Panc1 (cell line): ENCODE measurements at regions not wholly inside any gene's neighbourhood (a gene's known extent, or its start where the extent isn't known, plus 50 kb on each side); places are given as distances from the start of the nearest gene placed in this dataset.

Source experiments
- ATAC-seq: fragments of 200-7000 bp; cut with Tn5 transposase; 2 replicates; pipeline ENCODE4 v1.9.1; 2020; ENCODE audit warnings: mild to moderate bottlenecking, moderate library complexity
- BruUV-seq: library from RNA; stranded (reverse); fragments of 400-500 nt; replicated peaks from 2 replicates; lab custom pipeline; 2021; lab: Mats Ljungman, UMichigan
- CTCF ChIA-PET: fragments of 300-600 bp; sonication (Branson Sonifier 250); formaldehyde crosslinking; loops from one replicate; lab custom pipeline; 2022; ENCODE audit warnings: antibody characterized with exemption; lab: Charles Lee
- POLR2A ChIA-PET: fragments of 300-600 bp; sonication (Branson Sonifier 250); formaldehyde crosslinking; loops from one replicate; lab custom pipeline; 2022; ENCODE audit warnings: antibody characterized with exemption; lab: Charles Lee
- DNase-seq: peaks from one replicate; pipeline ENCODE4 v3.0.0-alpha.2; 2010; ENCODE audit warnings: low read depth, low spot score
- H3K27ac ChIP-seq: 2 replicates; pipeline ENCODE4 v1.5.1; 2011; ENCODE audit warnings: mild to moderate bottlenecking, low read length, inconsistent platforms
- H3K27me3 ChIP-seq: fragments of 200-500 bp; sonication (Bioruptor generic); 2 replicates; pipeline ENCODE4 v1.6.0; 2014; ENCODE audit warnings: low read length, inconsistent platforms; ENCODE audit not compliant: control insufficient read depth, insufficient read depth
- H3K36me3 ChIP-seq: fragments of 200-500 bp; sonication (Bioruptor generic); 2 replicates; pipeline ENCODE4 v1.5.1; 2014; ENCODE audit warnings: inconsistent platforms, mild to moderate bottlenecking, low read length, moderate library complexity; ENCODE audit not compliant: control insufficient read depth, insufficient read depth
- H3K4me1 ChIP-seq: 2 replicates; pipeline ENCODE4 v1.5.1; 2011; ENCODE audit warnings: inconsistent platforms, mild to moderate bottlenecking, low read length, moderate library complexity; ENCODE audit not compliant: control insufficient read depth, insufficient read depth
- H3K4me3 ChIP-seq, 2 experiments: 2 replicates each; pipeline ENCODE4 v1.5.1; 2011 to 2012; ENCODE audit warnings: low read depth in 2 of 2, low read length in 2 of 2, mild to moderate bottlenecking in 2 of 2, inconsistent platforms in 1 of 2, moderate library complexity in 1 of 2
- H3K9me3 ChIP-seq: fragments of 200-500 bp; sonication (Bioruptor generic); 2 replicates; pipeline ENCODE4 v1.5.1; 2014; ENCODE audit warnings: low read depth, mild to moderate bottlenecking, inconsistent platforms, low read length, moderate library complexity; ENCODE audit not compliant: control insufficient read depth, insufficient read depth
- CTCF ChIP-seq: fragments of 450-650 bp; IDR thresholded peaks from 2 replicates; pipeline ENCODE4 v1.5.1; 2017; ENCODE audit warnings: mild to moderate bottlenecking
- POLR2AphosphoS5 ChIP-seq: IDR thresholded peaks from 2 replicates; pipeline ENCODE4 v1.6.1; 2012; ENCODE audit warnings: mild to moderate bottlenecking, low read depth, low read length, moderate library complexity
- SIN3A ChIP-seq: IDR thresholded peaks from 2 replicates; pipeline ENCODE4 v1.6.1; 2012; ENCODE audit warnings: low read depth, mild to moderate bottlenecking, low read length, moderate library complexity, borderline replicate concordance; ENCODE audit not compliant: insufficient read depth
- TCF7L2 ChIP-seq: IDR thresholded peaks from 2 replicates; pipeline ENCODE4 v1.6.1; 2011; ENCODE audit warnings: mild to moderate bottlenecking, low read depth, low read length, inconsistent platforms
- in situ Hi-C: cut with HindIII; loops from 2 replicates; pipeline ENCODE4 v1.10.0; 2016; ENCODE audit warnings: low sequenced_read_pairs, low pct_unique_long_range_greater_than_20kb
- intact Hi-C: fragments of 100-400 bp; cut with micrococcal nuclease; formaldehyde crosslinking; loops from one replicate; pipeline ENCODE4 v1.10.0; 2022; ENCODE audit not compliant: unreplicated experiment
- TF ChIP-seq, protein P1 (sequence below), 2 experiments: IDR thresholded peaks; 2 replicates each; pipeline ENCODE4 v1.6.1; 2011 to 2012; ENCODE audit warnings: low read depth in 2 of 2, control low read depth in 1 of 2, low read length in 1 of 2, mild to moderate bottlenecking in 1 of 2, moderate library complexity in 1 of 2; ENCODE audit not compliant: insufficient read depth in 1 of 2

GRCh38 chr11:119888119-119888518 lies 159.1 kb upstream of the NECTIN1 start:
- H3K4me1 ChIP-seq = no peaks in the 10 kb centered on the region
- H3K4me3 ChIP-seq = no peak overlapping the region
- DNase-seq (no peak), ATAC-seq (no peak)
- ChIA-PET POLR2A (no interaction called here), CTCF (no interaction called here)
- in situ Hi-C loops (no loop called here), intact Hi-C loops (no loop called here)
- peaks cover 11% of the 10 kb centered on the region; the same call in 1 of the 2 replicates for H3K27me3 ChIP-seq
- H3K9me3 ChIP-seq = no peaks in the 10 kb centered on the region
- H3K27ac ChIP-seq = no peak overlapping the region
- no peaks in the 10 kb centered on the region for H3K36me3 ChIP-seq
- no TSS peak for BruUV-seq
- TF ChIP-seq, protein P1, sequence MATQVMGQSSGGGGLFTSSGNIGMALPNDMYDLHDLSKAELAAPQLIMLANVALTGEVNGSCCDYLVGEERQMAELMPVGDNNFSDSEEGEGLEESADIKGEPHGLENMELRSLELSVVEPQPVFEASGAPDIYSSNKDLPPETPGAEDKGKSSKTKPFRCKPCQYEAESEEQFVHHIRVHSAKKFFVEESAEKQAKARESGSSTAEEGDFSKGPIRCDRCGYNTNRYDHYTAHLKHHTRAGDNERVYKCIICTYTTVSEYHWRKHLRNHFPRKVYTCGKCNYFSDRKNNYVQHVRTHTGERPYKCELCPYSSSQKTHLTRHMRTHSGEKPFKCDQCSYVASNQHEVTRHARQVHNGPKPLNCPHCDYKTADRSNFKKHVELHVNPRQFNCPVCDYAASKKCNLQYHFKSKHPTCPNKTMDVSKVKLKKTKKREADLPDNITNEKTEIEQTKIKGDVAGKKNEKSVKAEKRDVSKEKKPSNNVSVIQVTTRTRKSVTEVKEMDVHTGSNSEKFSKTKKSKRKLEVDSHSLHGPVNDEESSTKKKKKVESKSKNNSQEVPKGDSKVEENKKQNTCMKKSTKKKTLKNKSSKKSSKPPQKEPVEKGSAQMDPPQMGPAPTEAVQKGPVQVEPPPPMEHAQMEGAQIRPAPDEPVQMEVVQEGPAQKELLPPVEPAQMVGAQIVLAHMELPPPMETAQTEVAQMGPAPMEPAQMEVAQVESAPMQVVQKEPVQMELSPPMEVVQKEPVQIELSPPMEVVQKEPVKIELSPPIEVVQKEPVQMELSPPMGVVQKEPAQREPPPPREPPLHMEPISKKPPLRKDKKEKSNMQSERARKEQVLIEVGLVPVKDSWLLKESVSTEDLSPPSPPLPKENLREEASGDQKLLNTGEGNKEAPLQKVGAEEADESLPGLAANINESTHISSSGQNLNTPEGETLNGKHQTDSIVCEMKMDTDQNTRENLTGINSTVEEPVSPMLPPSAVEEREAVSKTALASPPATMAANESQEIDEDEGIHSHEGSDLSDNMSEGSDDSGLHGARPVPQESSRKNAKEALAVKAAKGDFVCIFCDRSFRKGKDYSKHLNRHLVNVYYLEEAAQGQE (IDR thresholded peaks at IDR 0.05; ENCODE audit: insufficient read depth in 1 of 2, low read depth in 2 of 2, low read length in 1 of 2) = no peak
- TF ChIP-seq CTCF (no peak), TCF7L2 (no peak)

- TF ChIP-seq TCF7L2 = no peak
- TF ChIP-seq SIN3A = no peak
- no peak for TF ChIP-seq POLR2AphosphoS5
- TF ChIP-seq, protein P1 (IDR thresholded peaks at IDR 0.05; ENCODE audit: insufficient read depth in 1 of 2, low read depth in 2 of 2, low read length in 1 of 2) = no peak
- TF ChIP-seq CTCF = no peak
- ChIA-PET CTCF (no interaction called here), POLR2A (interaction anchor here (0.6 kb wide), 1 partner anchor 167 kb away, joined by 20 read pairs; no protein-coding TSS in a partner anchor)
- no TSS peak for BruUV-seq
- intact Hi-C loops = no loop called here
- no peak overlapping the region for H3K27ac ChIP-seq
- in situ Hi-C loops = no loop called here
- H3K36me3 ChIP-seq = no peaks in the 10 kb centered on the region
- H3K9me3 ChIP-seq = no peaks in the 10 kb centered on the region
- no peaks in the 10 kb centered on the region for H3K4me1 ChIP-seq
- no peak overlapping the region for H3K4me3 ChIP-seq
- H3K27me3 ChIP-seq = peaks cover 16% of the 10 kb centered on the region
- ATAC-seq (no peak), DNase-seq (no peak)
Measured at GRCh38 chr11:119886667-119887230, 157.7 kb upstream of the NECTIN1 start.
